AG08396 (cell line): ENCODE measurements at regions not wholly inside any gene's neighbourhood (a gene's known extent, or its start where the extent isn't known, plus 50 kb on each side); places are given as distances from the start of the nearest gene placed in this dataset.

Experiments used
- DNase-seq: peaks from one replicate; pipeline ENCODE4 v3.0.0; 2012; ENCODE audit warnings: low spot score, mixed read lengths

- DNase-seq = no peak
Observed at GRCh38 chr18:41540237-41540871, 414.7 kb upstream of the PIK3C3 start.

GRCh38 chr18:41538751-41539150 lies 416.3 kb upstream of the PIK3C3 start:
- DNase-seq = no peak

- no peak for DNase-seq
Observed at GRCh38 chr18:41537666-41538065, 417.4 kb upstream of the PIK3C3 start.

GRCh38 chr18:41532344-41533086 lies 422.5 kb upstream of the PIK3C3 start:
- no peak for DNase-seq

- no peak for DNase-seq
Observed at GRCh38 chr18:41530970-41531369, 424.1 kb upstream of the PIK3C3 start.

GRCh38 chr18:41529093-41529492 lies 425.9 kb upstream of the PIK3C3 start:
- DNase-seq = no peak

GRCh38 chr18:41526054-41526453 lies 429.0 kb upstream of the PIK3C3 start:
- no peak for DNase-seq

- DNase-seq = no peak
Observed at GRCh38 chr18:41524674-41525470, 430.2 kb upstream of the PIK3C3 start.

GRCh38 chr18:41517142-41517541 lies 437.9 kb upstream of the PIK3C3 start:
- no peak for DNase-seq

GRCh38 chr18:41513438-41513837 lies 441.6 kb upstream of the PIK3C3 start:
- DNase-seq = no peak

GRCh38 chr18:41504316-41504715 lies 450.7 kb upstream of the PIK3C3 start:
- DNase-seq = no peak

GRCh38 chr18:41501848-41502247 lies 453.2 kb upstream of the PIK3C3 start:
- DNase-seq = no peak

GRCh38 chr18:41499345-41499744 lies 455.7 kb upstream of the PIK3C3 start:
- DNase-seq = no peak

GRCh38 chr18:41490861-41491260 lies 464.2 kb upstream of the PIK3C3 start:
- DNase-seq = no peak

- DNase-seq = no peak
Observed at GRCh38 chr18:41486575-41486974, 468.5 kb upstream of the PIK3C3 start.

GRCh38 chr18:41484069-41484468 lies 471.0 kb upstream of the PIK3C3 start:
- DNase-seq = no peak

- no peak for DNase-seq
Observed at GRCh38 chr18:41482501-41482900, 472.5 kb upstream of the PIK3C3 start.

GRCh38 chr18:41466436-41467160 lies 488.4 kb upstream of the PIK3C3 start:
- no peak for DNase-seq

- no peak for DNase-seq
Observed at GRCh38 chr18:41465386-41465785, 489.6 kb upstream of the PIK3C3 start.

- no peak for DNase-seq
Observed at GRCh38 chr18:41464278-41464677, 490.8 kb upstream of the PIK3C3 start.

- DNase-seq = no peak
Observed at GRCh38 chr18:41462946-41463345, 492.1 kb upstream of the PIK3C3 start.

- DNase-seq = no peak
Observed at GRCh38 chr18:41461114-41461513, 493.9 kb upstream of the PIK3C3 start.
